Activated CD8-positive, alpha-beta memory T cell treated with anti-CD3 and anti-CD28 coated beads, Interleukin-2, amount 10 ng/mL, durations not matched to agents 7 days and 5 days (primary cell): ENCODE measurements at regions not wholly inside any gene's neighbourhood (a gene's known extent, or its start where the extent isn't known, plus 50 kb on each side); places are given as distances from the start of the nearest gene placed in this dataset.

Experiments used
- ATAC-seq: fragments of 150-1000 bp; cut with Tn5 transposase; one replicate; pipeline ENCODE4 v1.10.0; 2021; ENCODE audit warnings: moderate library complexity
- CTCF ChIA-PET: fragments of 350-600 bp; sonication (Branson Sonifier 250); formaldehyde crosslinking; loops from one replicate; lab custom pipeline; 2021; ENCODE audit warnings: antibody characterized with exemption; lab: Charles Lee
- DNase-seq: peaks from one replicate; pipeline ENCODE4 v3.0.0-alpha.2; 2020
- H3K27ac Mint-ChIP-seq: one replicate; pipeline ENCODE4 v1.8.0; 2021; ENCODE audit warnings: mild to moderate bottlenecking, mixed read lengths
- H3K27me3 Mint-ChIP-seq: one replicate; pipeline ENCODE4 v1.8.0; 2021; ENCODE audit warnings: mixed read lengths
- H3K36me3 Mint-ChIP-seq: one replicate; pipeline ENCODE4 v1.8.0; 2021; ENCODE audit warnings: mild to moderate bottlenecking, mixed read lengths
- H3K4me1 Mint-ChIP-seq: one replicate; pipeline ENCODE4 v1.8.0; 2021; ENCODE audit warnings: mixed read lengths
- H3K4me3 Mint-ChIP-seq: one replicate; pipeline ENCODE4 v1.8.0; 2021; ENCODE audit warnings: mild to moderate bottlenecking, moderate library complexity, mixed read lengths
- H3K9me3 Mint-ChIP-seq: one replicate; pipeline ENCODE4 v1.8.0; 2022; ENCODE audit warnings: low read depth, mixed read lengths

- no peak for DNase-seq
- CTCF ChIA-PET: no interaction called here
- no peak overlapping the region for H3K27ac Mint-ChIP-seq
Observed at GRCh38 chr7:118757066-118757465, 532.6 kb downstream of the ANKRD7 start.

GRCh38 chr7:118758582-118758981 lies 534.1 kb downstream of the ANKRD7 start:
- H3K36me3 Mint-ChIP-seq: no peaks in the 10 kb centered on the region
- DNase-seq: no peak
- H3K27ac Mint-ChIP-seq: no peak overlapping the region
- no peaks in the 10 kb centered on the region for H3K4me1 Mint-ChIP-seq
- CTCF ChIA-PET: no interaction called here
- ATAC-seq: no peak
- H3K9me3 Mint-ChIP-seq: peaks cover 2% of the 10 kb centered on the region
- H3K4me3 Mint-ChIP-seq: no peak overlapping the region
- no peaks in the 10 kb centered on the region for H3K27me3 Mint-ChIP-seq

More at GRCh38 chr7:118757066-118757465, 532.6 kb downstream of the ANKRD7 start:
- H3K9me3 Mint-ChIP-seq: no peaks in the 10 kb centered on the region
- no peaks in the 10 kb centered on the region for H3K27me3 Mint-ChIP-seq
- no peaks in the 10 kb centered on the region for H3K4me1 Mint-ChIP-seq
- H3K36me3 Mint-ChIP-seq: no peaks in the 10 kb centered on the region
- H3K4me3 Mint-ChIP-seq: no peak overlapping the region
- no peak for ATAC-seq

GRCh38 chr7:118759921-118760320 lies 535.4 kb downstream of the ANKRD7 start:
- Mint-ChIP-seq H3K9me3 (peaks cover 2% of the 10 kb centered on the region), H3K27ac (no peak overlapping the region), H3K36me3 (no peaks in the 10 kb centered on the region), H3K27me3 (no peaks in the 10 kb centered on the region), H3K4me3 (no peak overlapping the region), H3K4me1 (no peaks in the 10 kb centered on the region)
- CTCF ChIA-PET: no interaction called here
- ATAC-seq (no peak), DNase-seq (no peak)

- no peak overlapping the region for H3K4me3 Mint-ChIP-seq
- CTCF ChIA-PET: no interaction called here
- peaks cover 5% of the 10 kb centered on the region for H3K9me3 Mint-ChIP-seq
Observed at GRCh38 chr7:118762451-118762850, 537.9 kb downstream of the ANKRD7 start.

GRCh38 chr7:118764221-118764620 lies 539.7 kb downstream of the ANKRD7 start:
- Mint-ChIP-seq H3K4me3 (no peak overlapping the region), H3K4me1 (no peaks in the 10 kb centered on the region), H3K9me3 (peaks cover 5% of the 10 kb centered on the region), H3K27me3 (no peaks in the 10 kb centered on the region), H3K27ac (no peak overlapping the region), H3K36me3 (no peaks in the 10 kb centered on the region)
- DNase-seq (no peak), ATAC-seq (no peak)
- CTCF ChIA-PET: no interaction called here

More at GRCh38 chr7:118762451-118762850, 537.9 kb downstream of the ANKRD7 start:
- Mint-ChIP-seq H3K27me3 (no peaks in the 10 kb centered on the region), H3K36me3 (no peaks in the 10 kb centered on the region), H3K4me1 (no peaks in the 10 kb centered on the region), H3K27ac (no peak overlapping the region)
- no peak for ATAC-seq
- DNase-seq: no peak

- H3K27me3 Mint-ChIP-seq: no peaks in the 10 kb centered on the region
- CTCF ChIA-PET: no interaction called here
Observed at GRCh38 chr7:118771672-118772071, 547.2 kb downstream of the ANKRD7 start.

GRCh38 chr7:118777308-118777707 lies 552.8 kb downstream of the ANKRD7 start:
- Mint-ChIP-seq H3K27me3 (no peaks in the 10 kb centered on the region), H3K9me3 (peaks cover 2% of the 10 kb centered on the region), H3K4me3 (no peak overlapping the region), H3K4me1 (no peaks in the 10 kb centered on the region), H3K36me3 (no peaks in the 10 kb centered on the region), H3K27ac (no peak overlapping the region)
- no peak for DNase-seq
- no peak for ATAC-seq
- CTCF ChIA-PET: no interaction called here

More at GRCh38 chr7:118771672-118772071, 547.2 kb downstream of the ANKRD7 start:
- DNase-seq (no peak), ATAC-seq (no peak)
- Mint-ChIP-seq H3K4me3 (no peak overlapping the region), H3K4me1 (no peaks in the 10 kb centered on the region), H3K9me3 (peaks cover 3% of the 10 kb centered on the region), H3K36me3 (no peaks in the 10 kb centered on the region), H3K27ac (no peak overlapping the region)

- ATAC-seq (no peak), DNase-seq (no peak)
- CTCF ChIA-PET: no interaction called here
- H3K4me3 Mint-ChIP-seq: no peak overlapping the region
- no peaks in the 10 kb centered on the region for H3K4me1 Mint-ChIP-seq
- no peaks in the 10 kb centered on the region for H3K9me3 Mint-ChIP-seq
- no peaks in the 10 kb centered on the region for H3K36me3 Mint-ChIP-seq
- no peaks in the 10 kb centered on the region for H3K27me3 Mint-ChIP-seq
- no peak overlapping the region for H3K27ac Mint-ChIP-seq
Observed at GRCh38 chr7:118792682-118793081, 568.2 kb downstream of the ANKRD7 start.

- Mint-ChIP-seq H3K9me3 (no peaks in the 10 kb centered on the region), H3K27ac (no peak overlapping the region), H3K27me3 (no peaks in the 10 kb centered on the region), H3K4me1 (no peaks in the 10 kb centered on the region), H3K36me3 (no peaks in the 10 kb centered on the region), H3K4me3 (no peak overlapping the region)
- ATAC-seq (no peak), DNase-seq (no peak)
- CTCF ChIA-PET: no interaction called here
Observed at GRCh38 chr7:118793582-118793981, 569.1 kb downstream of the ANKRD7 start.

- ATAC-seq (no peak), DNase-seq (no peak)
- H3K4me1 Mint-ChIP-seq: no peaks in the 10 kb centered on the region
- no peak overlapping the region for H3K27ac Mint-ChIP-seq
- CTCF ChIA-PET: no interaction called here
- no peaks in the 10 kb centered on the region for H3K27me3 Mint-ChIP-seq
- peaks cover 2% of the 10 kb centered on the region for H3K9me3 Mint-ChIP-seq
- H3K36me3 Mint-ChIP-seq: no peaks in the 10 kb centered on the region
- no peak overlapping the region for H3K4me3 Mint-ChIP-seq
Observed at GRCh38 chr7:118794419-118794818, 569.9 kb downstream of the ANKRD7 start.

- ATAC-seq: no peak
- CTCF ChIA-PET: no interaction called here
Observed at GRCh38 chr7:118801366-118801765, 576.9 kb downstream of the ANKRD7 start.

GRCh38 chr7:118802726-118803125 lies 578.2 kb downstream of the ANKRD7 start:
- CTCF ChIA-PET: no interaction called here

More at GRCh38 chr7:118801366-118801765, 576.9 kb downstream of the ANKRD7 start:
- DNase-seq: no peak
- H3K27ac Mint-ChIP-seq: no peak overlapping the region
- no peaks in the 10 kb centered on the region for H3K4me1 Mint-ChIP-seq
- H3K9me3 Mint-ChIP-seq: peaks cover 17% of the 10 kb centered on the region
- no peaks in the 10 kb centered on the region for H3K27me3 Mint-ChIP-seq
- H3K4me3 Mint-ChIP-seq: no peak overlapping the region
- no peaks in the 10 kb centered on the region for H3K36me3 Mint-ChIP-seq

GRCh38 chr7:118826246-118826645 lies 601.7 kb downstream of the ANKRD7 start:
- DNase-seq (no peak), ATAC-seq (no peak)
- Mint-ChIP-seq H3K9me3 (peaks cover 2% of the 10 kb centered on the region), H3K4me3 (no peak overlapping the region), H3K27ac (no peak overlapping the region), H3K4me1 (no peaks in the 10 kb centered on the region), H3K36me3 (no peaks in the 10 kb centered on the region), H3K27me3 (no peaks in the 10 kb centered on the region)
- CTCF ChIA-PET: no interaction called here

More at GRCh38 chr7:118802726-118803125, 578.2 kb downstream of the ANKRD7 start:
- Mint-ChIP-seq H3K9me3 (peaks cover 17% of the 10 kb centered on the region), H3K27me3 (no peaks in the 10 kb centered on the region), H3K4me3 (no peak overlapping the region), H3K27ac (no peak overlapping the region), H3K36me3 (no peaks in the 10 kb centered on the region), H3K4me1 (no peaks in the 10 kb centered on the region)
- no peak for DNase-seq
- ATAC-seq: no peak

- no peaks in the 10 kb centered on the region for H3K27me3 Mint-ChIP-seq
- no peak overlapping the region for H3K4me3 Mint-ChIP-seq
- H3K27ac Mint-ChIP-seq: no peak overlapping the region
- CTCF ChIA-PET: no interaction called here
- ATAC-seq: no peak
- H3K9me3 Mint-ChIP-seq: peaks cover 3% of the 10 kb centered on the region
- H3K36me3 Mint-ChIP-seq: no peaks in the 10 kb centered on the region
- no peaks in the 10 kb centered on the region for H3K4me1 Mint-ChIP-seq
- DNase-seq: no peak
Observed at GRCh38 chr7:118836933-118837332, 612.4 kb downstream of the ANKRD7 start.

GRCh38 chr7:118839515-118839914 lies 615.0 kb downstream of the ANKRD7 start:
- Mint-ChIP-seq H3K4me3 (no peak overlapping the region), H3K4me1 (no peaks in the 10 kb centered on the region), H3K9me3 (peaks cover 3% of the 10 kb centered on the region), H3K36me3 (no peaks in the 10 kb centered on the region), H3K27me3 (no peaks in the 10 kb centered on the region), H3K27ac (no peak overlapping the region)
- no peak for DNase-seq
- CTCF ChIA-PET: no interaction called here
- ATAC-seq: no peak
